ENCODE measurements at regions not wholly inside any gene's neighbourhood (a gene's known extent, or its start where the extent isn't known, plus 50 kb on each side); places are given as distances from the start of the nearest gene placed in this dataset.
"Not testable (repeated sequence)": the region's sequence is repeated elsewhere in the genome, so short reads cannot be mapped to it uniquely, and the experiment has no call there.

- TF ChIP-seq, protein P1, sequence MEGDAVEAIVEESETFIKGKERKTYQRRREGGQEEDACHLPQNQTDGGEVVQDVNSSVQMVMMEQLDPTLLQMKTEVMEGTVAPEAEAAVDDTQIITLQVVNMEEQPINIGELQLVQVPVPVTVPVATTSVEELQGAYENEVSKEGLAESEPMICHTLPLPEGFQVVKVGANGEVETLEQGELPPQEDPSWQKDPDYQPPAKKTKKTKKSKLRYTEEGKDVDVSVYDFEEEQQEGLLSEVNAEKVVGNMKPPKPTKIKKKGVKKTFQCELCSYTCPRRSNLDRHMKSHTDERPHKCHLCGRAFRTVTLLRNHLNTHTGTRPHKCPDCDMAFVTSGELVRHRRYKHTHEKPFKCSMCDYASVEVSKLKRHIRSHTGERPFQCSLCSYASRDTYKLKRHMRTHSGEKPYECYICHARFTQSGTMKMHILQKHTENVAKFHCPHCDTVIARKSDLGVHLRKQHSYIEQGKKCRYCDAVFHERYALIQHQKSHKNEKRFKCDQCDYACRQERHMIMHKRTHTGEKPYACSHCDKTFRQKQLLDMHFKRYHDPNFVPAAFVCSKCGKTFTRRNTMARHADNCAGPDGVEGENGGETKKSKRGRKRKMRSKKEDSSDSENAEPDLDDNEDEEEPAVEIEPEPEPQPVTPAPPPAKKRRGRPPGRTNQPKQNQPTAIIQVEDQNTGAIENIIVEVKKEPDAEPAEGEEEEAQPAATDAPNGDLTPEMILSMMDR (IDR thresholded peaks at IDR 0.05; ENCODE audit: low read depth, low read length) = no peak
- H3K4me3 ChIP-seq (ENCODE audit: low read depth, low read length) = no peak overlapping the region
Measured at GRCh38 chr5:124512952-124513632, 233.3 kb downstream of the ZNF608 start.

DNA sequence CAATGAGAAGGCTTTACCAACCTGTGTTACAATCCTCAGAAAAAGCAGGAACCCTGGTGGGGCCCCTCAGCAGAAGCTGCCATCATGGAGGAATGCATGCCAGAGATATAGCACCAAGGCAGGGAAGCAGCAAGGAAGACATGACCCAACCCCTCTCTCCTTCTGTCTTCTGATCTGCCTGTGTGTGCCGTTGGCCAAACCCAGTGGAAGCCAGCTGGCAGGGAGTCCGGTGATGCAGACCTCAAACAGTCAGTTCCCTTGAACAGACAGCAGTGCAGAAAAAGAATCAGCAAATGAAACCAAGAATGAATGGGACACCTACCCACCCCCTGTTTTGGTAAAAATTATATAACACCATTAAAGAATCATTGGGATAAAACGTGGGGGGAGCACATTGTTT, 234.2 kb downstream of the ZNF608 start:
- H3K4me3 ChIP-seq (ENCODE audit: low read depth, low read length) = no peak overlapping the region
- TF ChIP-seq, protein P1 (IDR thresholded peaks at IDR 0.05; ENCODE audit: low read depth, low read length) = no peak

GRCh38 chr5:124511791-124512190, 234.6 kb downstream of the ZNF608 start:
- TF ChIP-seq, protein P1 (IDR thresholded peaks at IDR 0.05; ENCODE audit: low read depth, low read length) = no peak
- no peak overlapping the region for H3K4me3 ChIP-seq (ENCODE audit: low read depth, low read length)

DNA sequence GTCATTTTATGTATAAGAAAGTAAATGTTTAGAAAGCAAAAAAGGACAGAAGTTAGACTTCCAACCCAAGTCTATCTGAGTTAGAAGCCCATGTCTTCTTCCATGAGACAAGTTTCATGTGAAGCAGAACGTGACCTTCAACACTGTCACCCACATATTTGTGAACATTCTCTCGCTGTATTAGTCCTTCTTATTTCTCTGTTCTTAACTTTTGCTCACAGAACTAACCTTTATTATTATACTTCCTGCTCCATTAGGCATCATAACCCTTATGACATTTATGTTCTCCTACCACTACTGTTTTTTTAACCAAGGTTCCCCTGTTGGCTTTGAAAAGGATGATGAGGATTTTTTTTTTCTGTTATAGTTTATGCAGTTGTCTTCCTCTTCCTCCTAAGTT, 238.8 kb downstream of the ZNF608 start:
- no peak overlapping the region for H3K4me3 ChIP-seq (ENCODE audit: low read depth, low read length)
- TF ChIP-seq, protein P1 (IDR thresholded peaks at IDR 0.05; ENCODE audit: low read depth, low read length) = no peak

- H3K4me3 ChIP-seq (ENCODE audit: low read depth, low read length) = no peak overlapping the region
- TF ChIP-seq, protein P1 (IDR thresholded peaks at IDR 0.05; ENCODE audit: low read depth, low read length) = no peak
Measured at GRCh38 chr5:124504081-124504916, 242.1 kb downstream of the ZNF608 start.

DNA sequence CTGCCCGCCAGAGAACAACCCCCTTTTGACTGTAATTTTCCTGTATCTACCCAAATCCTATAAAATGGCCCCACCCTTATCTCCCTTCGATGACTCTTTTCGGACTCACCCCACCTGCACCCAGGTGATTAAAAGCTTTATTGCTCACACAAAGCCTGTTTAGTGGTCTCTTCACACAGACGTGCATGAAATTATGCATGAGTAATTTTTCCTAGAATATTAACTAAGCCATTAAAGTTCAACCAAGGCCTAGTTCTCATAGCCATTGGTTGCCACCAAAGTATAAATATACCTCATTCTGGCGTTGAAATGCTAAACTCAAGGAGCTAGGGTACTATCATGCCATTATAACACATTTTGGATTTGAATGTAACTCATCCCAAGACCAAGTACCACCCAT, 243.9 kb downstream of the ZNF608 start:
- TF ChIP-seq, protein P1 (IDR thresholded peaks at IDR 0.05; ENCODE audit: low read depth, low read length) = no peak

GRCh38 chr5:124499818-124500217, 246.6 kb downstream of the ZNF608 start:
- H3K4me3 ChIP-seq (ENCODE audit: low read depth, low read length) = not testable (repeated sequence)

More for the DNA sequence above, 243.9 kb downstream of the ZNF608 start:
- H3K4me3 ChIP-seq (ENCODE audit: low read depth, low read length) = no peak overlapping the region

DNA sequence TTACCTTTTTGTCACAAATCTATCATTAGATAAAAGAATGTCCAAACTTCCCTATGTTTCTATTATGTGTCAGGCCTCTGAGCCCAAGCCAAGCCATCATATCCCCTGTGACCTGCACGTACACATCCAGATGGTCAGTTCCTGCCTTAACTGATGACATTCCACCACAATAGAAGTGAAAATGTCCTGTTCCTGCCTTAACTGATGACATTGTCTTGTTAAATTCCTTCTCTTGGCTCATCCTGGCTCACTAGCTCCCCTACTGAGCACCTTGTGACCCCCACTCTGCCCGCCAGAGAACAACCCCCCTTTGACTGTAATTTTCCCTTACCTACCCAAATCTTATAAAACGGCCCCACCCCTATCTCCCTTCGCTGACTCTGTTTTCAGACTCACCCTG, 249.5 kb downstream of the ZNF608 start:
- not testable (repeated sequence) for H3K4me3 ChIP-seq (ENCODE audit: low read depth, low read length)

All from WI38 (cell line).